H1 (cell line): ENCODE measurements at regions not wholly inside any gene's neighbourhood (a gene's known extent, or its start where the extent isn't known, plus 50 kb on each side); places are given as distances from the start of the nearest gene placed in this dataset.
"Not testable (repeated sequence)": the region's sequence is repeated elsewhere in the genome, so short reads cannot be mapped to it uniquely, and the experiment has no call there.

Source experiments
- EGR1 ChIP-seq: IDR thresholded peaks from 2 replicates; pipeline ENCODE4 v1.6.1; 2011; ENCODE audit warnings: low read depth, low read length, borderline replicate concordance
- POLR2A ChIP-seq, 2 experiments: IDR thresholded peaks; 1 replicate in 1 of 2; 2 replicates in 1 of 2; pipeline ENCODE4 v1.6.1; 2011; ENCODE audit warnings: low read depth in 2 of 2, low read length in 2 of 2, mild to moderate bottlenecking in 2 of 2; ENCODE audit errors: control extremely low read depth in 1 of 2
- TF ChIP-seq, protein P1 (sequence below), 3 experiments: IDR thresholded peaks; 1 replicate in 2 of 3; 2 replicates in 1 of 3; pipeline versions ENCODE4 v1.5.1 to v1.6.1; 2011; ENCODE audit warnings: low read length in 3 of 3, mild to moderate bottlenecking in 3 of 3, inconsistent platforms in 2 of 3, low read depth in 1 of 3, moderate library complexity in 1 of 3; ENCODE audit not compliant: insufficient read depth in 1 of 3; ENCODE audit errors: control extremely low read depth in 1 of 3

DNA sequence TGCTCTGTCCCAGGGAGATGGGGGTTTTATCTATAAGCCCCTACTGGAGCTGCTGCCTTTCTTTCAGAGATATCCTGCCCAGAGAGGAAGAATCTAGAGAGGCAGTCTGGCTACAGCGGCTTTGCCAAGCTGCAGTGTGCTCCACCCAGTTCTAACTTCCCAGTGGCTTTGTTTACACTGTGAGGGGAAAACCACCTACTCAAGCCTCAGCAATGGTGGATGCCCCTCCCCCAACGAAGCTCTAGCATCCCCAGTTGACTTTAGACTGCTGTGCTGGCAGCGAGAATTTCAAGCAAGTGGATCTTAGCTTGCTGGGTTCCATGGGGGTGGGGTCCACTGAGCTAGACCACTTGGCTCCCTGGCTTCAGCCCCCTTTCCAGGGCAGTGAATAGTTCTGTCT is 444.6 kb downstream of the SOX2 start:
- TF ChIP-seq, protein P1, sequence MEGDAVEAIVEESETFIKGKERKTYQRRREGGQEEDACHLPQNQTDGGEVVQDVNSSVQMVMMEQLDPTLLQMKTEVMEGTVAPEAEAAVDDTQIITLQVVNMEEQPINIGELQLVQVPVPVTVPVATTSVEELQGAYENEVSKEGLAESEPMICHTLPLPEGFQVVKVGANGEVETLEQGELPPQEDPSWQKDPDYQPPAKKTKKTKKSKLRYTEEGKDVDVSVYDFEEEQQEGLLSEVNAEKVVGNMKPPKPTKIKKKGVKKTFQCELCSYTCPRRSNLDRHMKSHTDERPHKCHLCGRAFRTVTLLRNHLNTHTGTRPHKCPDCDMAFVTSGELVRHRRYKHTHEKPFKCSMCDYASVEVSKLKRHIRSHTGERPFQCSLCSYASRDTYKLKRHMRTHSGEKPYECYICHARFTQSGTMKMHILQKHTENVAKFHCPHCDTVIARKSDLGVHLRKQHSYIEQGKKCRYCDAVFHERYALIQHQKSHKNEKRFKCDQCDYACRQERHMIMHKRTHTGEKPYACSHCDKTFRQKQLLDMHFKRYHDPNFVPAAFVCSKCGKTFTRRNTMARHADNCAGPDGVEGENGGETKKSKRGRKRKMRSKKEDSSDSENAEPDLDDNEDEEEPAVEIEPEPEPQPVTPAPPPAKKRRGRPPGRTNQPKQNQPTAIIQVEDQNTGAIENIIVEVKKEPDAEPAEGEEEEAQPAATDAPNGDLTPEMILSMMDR (IDR thresholded peaks at IDR 0.05; ENCODE audit: control extremely low read depth in 1 of 3, insufficient read depth in 1 of 3, low read depth in 1 of 3, low read length in 3 of 3): not testable (repeated sequence)
- TF ChIP-seq EGR1; POLR2A (IDR thresholded peaks at IDR 0.05; ENCODE audit: control extremely low read depth in 1 of 2, low read depth in 2 of 2, low read length in 2 of 2): not testable (repeated sequence)
